T-helper 1 cell treated with Interleukin-12 subunit alpha and Interleukin-12 subunit beta and Interleukin-4 antibody, amounts not matched to agents 30 ng/mL and 1 ng/mL, for 36 hours (primary cell): ENCODE measurements at regions not wholly inside any gene's neighbourhood (a gene's known extent, or its start where the extent isn't known, plus 50 kb on each side); places are given as distances from the start of the nearest gene placed in this dataset.

ENCODE experiments used
- intact Hi-C: fragments of 100-400 bp; cut with micrococcal nuclease; formaldehyde crosslinking; loops from one replicate; pipeline ENCODE4 v1.15.1; 2024

GRCh38 chr4:134024251-134024650 lies 177.3 kb downstream of the PABPC4L start:
- intact Hi-C loops = no loop called here

- intact Hi-C loops = no loop called here
These were observed 181.9 kb downstream of the PABPC4L start for GRCh38 chr4:134019657-134020056.

- intact Hi-C loops = no loop called here
These were observed 182.7 kb downstream of the PABPC4L start for GRCh38 chr4:134018846-134019245.

DNA sequence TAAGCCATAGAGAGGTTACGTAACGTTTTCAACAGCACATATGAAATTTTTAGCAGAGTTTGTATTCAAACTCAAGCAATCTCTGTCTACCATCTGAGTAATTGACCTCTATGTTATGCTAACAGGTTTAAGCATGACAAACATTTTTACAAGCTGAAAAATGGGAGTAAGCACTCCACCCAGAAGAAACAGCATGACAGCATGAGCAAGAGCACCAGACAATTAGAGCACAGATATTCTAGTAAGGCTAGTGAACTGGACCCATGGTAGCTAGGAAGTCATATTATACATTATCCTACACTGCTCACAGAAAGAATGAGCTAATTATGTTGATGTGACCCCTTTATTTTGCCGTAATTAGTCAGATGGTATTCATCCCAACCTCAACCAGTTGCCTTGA lies 200.5 kb downstream of the PABPC4L start:
- intact Hi-C loops = no loop called here

DNA sequence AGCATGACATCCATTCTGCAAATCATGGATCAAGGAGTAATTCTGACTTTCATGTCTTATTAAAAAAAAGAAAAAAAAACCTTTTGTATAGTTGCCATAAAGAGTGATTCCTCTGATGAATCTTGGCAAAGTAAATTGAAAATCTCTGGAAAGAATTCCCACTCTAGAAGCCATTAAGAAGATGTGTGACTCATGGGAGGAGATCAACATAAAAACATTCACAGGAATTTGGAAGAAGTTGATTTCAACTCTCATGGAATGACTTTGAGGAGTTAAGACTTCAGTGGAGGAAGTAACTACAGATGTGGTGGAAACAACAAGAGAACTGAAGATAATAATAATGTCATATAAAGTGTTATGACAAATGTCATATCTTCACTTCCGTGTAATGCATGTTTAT lies 204.2 kb downstream of the PABPC4L start:
- intact Hi-C loops = no loop called here

DNA sequence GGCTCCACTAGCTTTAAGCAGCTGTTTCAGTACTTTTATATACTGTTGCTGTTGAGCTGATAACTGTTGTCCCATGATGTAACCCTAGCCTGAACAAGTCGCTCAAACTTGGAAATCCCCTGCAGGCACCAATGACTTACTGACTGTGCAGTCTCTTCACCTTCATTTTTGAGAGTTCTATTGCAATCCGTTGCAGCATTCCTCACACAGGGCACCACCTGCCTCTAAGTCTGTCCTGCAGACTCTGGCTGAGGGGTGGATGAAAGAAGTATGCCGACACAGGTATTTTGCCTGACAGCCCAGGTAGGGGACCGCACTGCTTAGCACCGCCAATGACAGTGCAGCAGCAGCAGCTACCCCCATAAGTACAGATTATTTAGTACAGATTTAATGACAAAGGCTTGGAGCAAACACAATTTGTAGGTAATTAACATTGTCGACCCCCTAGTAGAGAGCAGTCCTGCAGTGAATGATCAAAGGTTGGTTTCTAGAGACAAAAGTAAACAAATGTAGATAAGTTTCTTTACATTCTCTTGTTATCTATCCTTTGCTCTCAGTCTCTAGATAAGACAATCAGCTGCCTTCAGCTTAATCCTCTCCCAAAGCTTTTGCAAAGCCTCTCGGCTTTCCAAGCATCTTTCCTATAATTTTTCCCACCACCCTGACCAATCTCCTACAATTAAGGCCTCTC lies 205.0 kb downstream of the PABPC4L start:
- intact Hi-C loops = no loop called here

GRCh38 chr4:133995243-133995960 lies 206.2 kb downstream of the PABPC4L start:
- intact Hi-C loops = no loop called here

DNA sequence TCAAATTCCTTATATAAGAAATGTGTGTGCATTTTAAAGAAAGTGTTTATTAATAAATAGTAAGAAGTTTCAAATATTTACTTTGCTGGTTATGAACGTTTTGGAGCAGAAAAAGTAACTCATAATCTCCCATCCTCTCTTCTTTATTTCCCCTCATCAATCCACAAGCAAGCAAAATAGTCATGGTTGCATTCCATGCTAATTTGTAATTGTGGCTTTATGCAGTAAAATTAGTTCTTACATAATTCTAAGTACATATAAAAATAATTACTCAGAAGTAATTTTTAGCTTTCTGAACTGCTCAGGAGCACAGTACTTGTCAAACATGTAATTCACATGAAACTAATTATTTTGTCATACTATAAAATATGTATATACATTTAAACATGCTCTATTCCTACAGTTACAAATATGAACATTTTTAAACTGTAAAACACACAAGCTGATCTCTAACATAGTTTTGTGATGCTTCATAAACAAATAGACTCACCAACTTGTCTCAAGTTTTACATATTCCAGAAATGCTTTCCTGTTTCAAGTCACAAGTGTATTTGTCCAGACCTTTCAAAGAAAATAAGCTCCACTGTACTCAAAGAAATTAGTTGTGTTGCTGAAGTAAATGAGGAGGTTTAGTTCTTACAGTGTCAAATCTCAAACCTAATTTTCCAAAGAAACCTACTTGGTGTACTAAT lies 218.9 kb downstream of the PABPC4L start:
- intact Hi-C loops = no loop called here

GRCh38 chr4:133981327-133981726 lies 220.3 kb downstream of the PABPC4L start:
- intact Hi-C loops = no loop called here

GRCh38 chr4:133972586-133972985 lies 229.0 kb downstream of the PABPC4L start:
- intact Hi-C loops = no loop called here

- intact Hi-C loops = no loop called here
These were observed 232.3 kb downstream of the PABPC4L start for GRCh38 chr4:133969202-133969848.

DNA sequence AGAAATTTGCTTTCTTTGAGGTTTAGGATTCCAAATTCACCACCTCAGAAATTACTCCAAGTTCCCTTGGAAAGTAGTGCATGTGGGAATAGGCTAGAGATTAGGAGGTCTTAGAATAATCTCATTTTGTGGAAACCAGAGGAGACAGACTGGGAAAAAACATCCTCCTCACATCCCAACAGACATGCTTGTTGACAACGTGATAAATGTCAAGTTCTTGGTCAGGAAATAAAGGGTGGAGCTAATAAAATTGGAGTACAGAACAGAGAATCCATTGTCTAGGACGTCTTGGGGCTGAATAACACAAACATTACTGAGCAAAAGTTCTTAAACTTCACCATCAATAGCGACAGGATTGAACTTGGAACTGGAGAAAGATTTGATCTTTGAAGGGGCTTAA lies 233.4 kb downstream of the PABPC4L start:
- intact Hi-C loops = no loop called here

- intact Hi-C loops = no loop called here
These were observed 240.6 kb downstream of the PABPC4L start for GRCh38 chr4:133960975-133961374.

DNA sequence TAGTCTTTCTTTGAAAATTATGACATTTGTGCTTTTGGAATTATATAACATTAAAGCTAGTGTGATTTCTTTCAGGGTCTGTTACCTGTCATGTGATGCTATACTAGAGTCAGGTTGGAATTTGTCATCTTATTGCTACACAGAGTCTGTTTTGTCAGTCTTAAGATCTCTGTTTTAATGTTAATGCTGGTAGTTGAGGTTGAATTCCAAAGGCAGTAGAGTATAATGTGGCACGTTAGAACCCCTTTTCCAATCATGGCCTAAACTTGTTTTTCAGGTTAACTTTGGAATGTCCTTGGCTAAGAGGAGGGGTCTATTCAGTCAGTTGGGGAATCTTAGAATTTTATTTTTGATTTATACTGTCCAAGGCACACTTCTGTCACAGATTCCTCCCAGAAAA lies 258.5 kb downstream of the PABPC4L start:
- intact Hi-C loops = no loop called here

DNA sequence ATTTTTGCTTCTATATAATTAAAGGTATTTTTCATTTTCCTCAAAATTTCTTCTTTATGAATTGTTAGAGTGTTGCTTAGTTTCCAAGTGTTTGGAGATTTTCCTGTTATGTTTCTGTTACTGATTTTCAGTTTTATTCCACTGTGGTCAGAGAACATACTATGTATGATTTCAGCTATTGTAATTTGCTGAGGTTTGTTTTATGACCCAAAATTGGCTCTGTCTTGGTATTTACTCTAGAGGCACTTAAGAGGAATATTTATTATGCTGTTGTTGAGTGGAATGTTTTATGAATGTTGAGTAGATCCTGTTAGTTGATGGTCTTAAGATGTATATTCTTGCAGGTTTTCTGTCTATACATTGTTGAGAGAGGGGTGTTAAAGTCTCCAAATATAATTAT lies 263.5 kb downstream of the PABPC4L start:
- intact Hi-C loops = no loop called here

DNA sequence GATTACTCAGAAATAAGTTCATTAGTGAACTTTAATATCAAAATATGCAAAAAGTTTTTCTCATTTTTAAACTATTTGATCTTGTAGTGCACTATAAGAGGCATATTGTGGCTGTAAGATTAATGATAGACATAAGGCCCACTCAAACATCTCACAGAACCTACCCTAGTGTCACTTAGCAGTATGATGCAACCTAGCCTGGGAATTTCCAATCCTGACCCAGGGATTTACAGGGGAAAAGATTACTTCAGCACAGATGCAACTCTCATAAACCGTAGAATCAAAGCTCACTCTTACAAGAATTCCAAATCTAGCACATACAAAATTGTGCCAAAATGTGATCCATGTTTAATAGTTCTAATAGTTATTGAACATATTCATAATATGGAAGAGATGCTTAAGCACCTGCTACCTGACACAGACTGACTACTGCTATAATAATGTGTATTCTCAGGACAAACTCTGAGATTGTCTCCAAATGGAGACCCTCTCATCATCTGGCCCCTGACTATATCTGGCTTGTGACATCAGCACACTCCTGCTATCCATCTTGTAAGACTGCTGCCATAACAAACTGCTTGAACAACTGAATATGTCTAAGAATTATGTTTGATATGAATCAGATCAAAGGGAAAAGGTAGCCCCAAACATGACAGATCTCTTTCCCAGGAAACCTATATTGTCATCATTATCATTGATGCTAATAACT lies 271.9 kb downstream of the PABPC4L start:
- intact Hi-C loops = no loop called here

- intact Hi-C loops = no loop called here
These were observed 280.1 kb downstream of the PABPC4L start for GRCh38 chr4:133921280-133922195.

GRCh38 chr4:133920236-133920635 lies 281.4 kb downstream of the PABPC4L start:
- intact Hi-C loops = no loop called here

DNA sequence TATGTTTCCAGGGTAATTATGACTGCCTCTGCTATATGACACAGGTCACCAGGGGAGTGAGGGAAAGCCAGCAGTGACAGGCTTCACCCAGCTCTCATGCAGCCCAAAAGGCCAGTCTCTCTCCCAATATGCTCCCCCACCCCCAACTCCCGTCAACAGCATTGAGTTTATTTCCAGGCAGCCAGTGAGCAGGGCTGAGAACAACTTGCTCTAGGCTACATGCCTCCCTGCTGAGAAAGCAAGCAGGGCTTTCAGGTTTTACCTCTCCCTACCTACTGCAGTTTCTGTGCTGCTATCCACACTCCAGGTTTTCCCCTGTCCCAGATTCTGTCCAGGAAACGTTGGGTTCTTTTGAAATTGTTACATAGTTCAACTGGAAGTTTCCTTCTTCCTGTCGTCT lies 291.4 kb downstream of the PABPC4L start:
- intact Hi-C loops = no loop called here

DNA sequence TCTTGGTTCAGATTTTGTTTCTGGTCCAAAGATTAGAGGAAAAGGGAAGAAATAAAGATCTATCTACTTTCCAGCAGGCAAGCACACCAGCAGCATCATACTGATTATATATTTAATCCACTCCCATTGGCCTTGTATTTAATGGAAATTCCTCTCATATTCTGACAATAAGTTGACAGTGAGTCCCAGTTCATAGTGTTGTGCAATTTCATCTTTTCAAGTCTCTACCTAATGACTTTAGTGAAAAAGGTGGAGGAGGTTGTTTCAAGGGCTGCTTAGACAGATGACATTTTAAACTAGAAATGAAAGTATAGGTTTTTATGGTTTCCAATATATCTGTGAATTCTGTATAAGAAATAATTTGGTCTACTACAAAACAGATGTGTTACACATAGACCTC lies 298.6 kb downstream of the PABPC4L start:
- intact Hi-C loops = no loop called here
